GM12873 (cell line): ENCODE measurements at regions not wholly inside any gene's neighbourhood (a gene's known extent, or its start where the extent isn't known, plus 50 kb on each side); places are given as distances from the start of the nearest gene placed in this dataset.

ENCODE experiments used
- TF ChIP-seq, protein P1 (sequence below): IDR thresholded peaks from 2 replicates; pipeline ENCODE4 v1.5.1; 2012; ENCODE audit warnings: low read depth, mild to moderate bottlenecking, moderate library complexity, low read length, control low read depth; ENCODE audit not compliant: insufficient read depth; ENCODE audit errors: missing control alignments

DNA sequence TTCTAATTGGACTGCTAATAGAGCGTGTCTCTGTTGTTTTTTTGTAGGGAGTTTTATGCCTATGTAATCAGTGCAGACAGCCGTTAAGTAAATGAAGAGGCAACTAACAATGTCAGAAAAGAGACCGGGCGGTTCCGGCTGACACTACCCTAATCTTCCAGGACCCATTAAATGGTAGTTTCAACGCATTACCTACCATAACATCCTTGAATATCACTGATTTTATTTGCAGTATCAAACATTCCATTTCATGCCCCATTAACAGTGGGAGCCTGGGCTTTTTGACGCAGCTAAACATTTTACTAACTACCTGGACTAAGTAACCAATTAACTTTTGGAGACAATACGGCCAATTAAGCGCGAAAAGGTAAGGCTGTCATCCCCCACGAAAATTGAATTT is 832.9 kb upstream of the NR2F2 start:
- TF ChIP-seq, protein P1, sequence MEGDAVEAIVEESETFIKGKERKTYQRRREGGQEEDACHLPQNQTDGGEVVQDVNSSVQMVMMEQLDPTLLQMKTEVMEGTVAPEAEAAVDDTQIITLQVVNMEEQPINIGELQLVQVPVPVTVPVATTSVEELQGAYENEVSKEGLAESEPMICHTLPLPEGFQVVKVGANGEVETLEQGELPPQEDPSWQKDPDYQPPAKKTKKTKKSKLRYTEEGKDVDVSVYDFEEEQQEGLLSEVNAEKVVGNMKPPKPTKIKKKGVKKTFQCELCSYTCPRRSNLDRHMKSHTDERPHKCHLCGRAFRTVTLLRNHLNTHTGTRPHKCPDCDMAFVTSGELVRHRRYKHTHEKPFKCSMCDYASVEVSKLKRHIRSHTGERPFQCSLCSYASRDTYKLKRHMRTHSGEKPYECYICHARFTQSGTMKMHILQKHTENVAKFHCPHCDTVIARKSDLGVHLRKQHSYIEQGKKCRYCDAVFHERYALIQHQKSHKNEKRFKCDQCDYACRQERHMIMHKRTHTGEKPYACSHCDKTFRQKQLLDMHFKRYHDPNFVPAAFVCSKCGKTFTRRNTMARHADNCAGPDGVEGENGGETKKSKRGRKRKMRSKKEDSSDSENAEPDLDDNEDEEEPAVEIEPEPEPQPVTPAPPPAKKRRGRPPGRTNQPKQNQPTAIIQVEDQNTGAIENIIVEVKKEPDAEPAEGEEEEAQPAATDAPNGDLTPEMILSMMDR, result no peak

DNA sequence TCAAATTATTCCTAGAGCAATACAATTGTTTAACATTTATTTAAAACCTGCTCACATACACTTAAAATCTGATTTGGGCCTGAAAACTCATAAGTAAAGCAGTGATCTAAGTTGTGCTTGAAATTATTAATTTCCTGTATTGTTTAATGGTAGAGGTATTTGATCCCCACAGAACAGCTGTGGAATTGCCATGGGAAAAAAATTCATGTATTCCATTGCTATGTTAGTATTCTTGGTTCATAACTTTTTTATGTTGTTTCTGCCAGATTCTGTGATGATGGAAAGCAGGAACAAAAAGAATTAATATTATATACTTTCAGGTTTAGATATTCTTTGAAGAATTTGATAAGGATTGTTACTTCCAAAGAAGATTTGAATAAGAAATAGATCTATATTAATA is 831.5 kb upstream of the NR2F2 start:
- TF ChIP-seq, protein P1, result no peak

DNA sequence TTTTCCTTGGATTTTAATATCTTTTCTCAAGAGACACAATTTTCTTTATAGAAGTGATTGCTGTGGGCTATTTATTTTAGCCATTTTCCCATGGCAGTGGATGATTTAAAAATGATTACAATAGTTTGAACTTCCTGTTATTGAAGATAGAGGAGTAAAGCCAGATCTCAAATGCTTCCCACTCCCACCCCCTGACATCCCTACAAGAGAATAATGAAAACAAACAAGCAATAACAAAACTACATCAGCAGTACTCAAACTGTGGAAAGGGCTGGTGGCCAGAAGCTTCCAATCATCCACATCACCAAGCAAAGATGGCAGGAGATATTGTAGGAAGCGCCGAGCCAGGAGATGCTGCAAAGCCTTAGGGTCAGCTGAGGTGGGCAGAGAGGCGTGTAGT is 831.1 kb upstream of the NR2F2 start:
- TF ChIP-seq, protein P1, result no peak

DNA sequence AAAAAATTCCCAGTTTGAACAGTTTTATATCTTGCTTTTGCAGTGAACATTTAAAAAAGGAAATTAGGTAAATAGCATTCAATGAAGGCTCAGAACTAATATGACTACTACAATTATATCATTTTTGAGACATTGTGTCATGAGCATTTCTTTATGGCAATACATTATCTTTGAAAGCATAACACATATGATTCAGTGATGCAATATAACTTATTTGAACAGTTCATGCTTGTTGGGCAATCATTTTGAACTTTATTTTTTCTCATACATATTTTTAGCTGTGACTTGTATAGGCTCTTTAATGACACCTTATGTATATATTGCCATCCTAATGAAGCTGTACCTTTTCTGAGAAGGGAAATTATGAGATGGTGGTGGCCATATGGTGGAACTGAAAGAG is 828.6 kb upstream of the NR2F2 start:
- TF ChIP-seq, protein P1, result no peak

DNA sequence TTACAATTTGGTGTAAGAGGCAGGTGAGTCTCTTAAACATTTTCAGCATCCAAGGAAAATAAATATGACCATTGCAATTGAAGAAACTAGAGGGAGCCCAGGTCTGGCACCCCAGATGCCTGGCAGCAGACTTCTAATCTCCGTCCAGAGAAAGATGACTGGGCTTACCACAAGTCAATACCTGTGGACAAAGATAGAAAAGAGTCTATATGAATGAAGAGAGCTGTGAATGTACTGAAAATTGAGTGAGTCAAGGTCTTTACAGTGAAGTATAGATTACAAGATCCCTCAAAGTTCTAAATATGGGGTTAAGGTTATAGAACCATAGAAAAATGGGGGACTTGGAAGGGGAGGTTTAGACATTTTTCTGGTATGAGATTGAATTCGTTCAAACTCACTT is 827.4 kb upstream of the NR2F2 start:
- TF ChIP-seq, protein P1, result no peak

DNA sequence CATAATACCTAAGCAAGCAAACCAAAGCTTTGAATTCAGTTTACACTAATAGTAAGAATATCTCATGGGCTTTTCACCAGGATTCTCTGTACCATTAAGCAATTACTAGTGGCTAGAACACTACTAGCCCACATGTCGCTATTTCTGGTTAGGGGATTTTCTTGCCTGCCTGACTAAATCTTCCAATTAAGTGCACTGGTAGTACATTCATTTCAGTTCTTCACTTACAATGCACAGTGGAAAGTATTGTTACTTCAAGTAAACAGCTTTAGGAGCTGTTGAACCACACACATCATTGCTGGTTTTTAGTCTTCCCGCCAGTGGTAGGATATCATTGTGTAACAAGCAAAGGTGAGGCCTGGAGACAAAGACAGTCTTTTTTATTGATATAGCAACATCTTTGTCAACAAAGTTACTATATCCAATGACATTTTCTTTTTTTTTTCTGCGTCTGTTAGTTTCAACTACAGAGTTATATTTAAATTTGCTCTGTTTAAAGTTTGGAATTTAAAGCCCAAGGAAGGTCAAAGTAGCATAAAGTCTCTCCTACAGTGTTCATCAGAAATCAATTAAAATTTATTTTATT is 826.8 kb upstream of the NR2F2 start:
- TF ChIP-seq, protein P1, result no peak

DNA sequence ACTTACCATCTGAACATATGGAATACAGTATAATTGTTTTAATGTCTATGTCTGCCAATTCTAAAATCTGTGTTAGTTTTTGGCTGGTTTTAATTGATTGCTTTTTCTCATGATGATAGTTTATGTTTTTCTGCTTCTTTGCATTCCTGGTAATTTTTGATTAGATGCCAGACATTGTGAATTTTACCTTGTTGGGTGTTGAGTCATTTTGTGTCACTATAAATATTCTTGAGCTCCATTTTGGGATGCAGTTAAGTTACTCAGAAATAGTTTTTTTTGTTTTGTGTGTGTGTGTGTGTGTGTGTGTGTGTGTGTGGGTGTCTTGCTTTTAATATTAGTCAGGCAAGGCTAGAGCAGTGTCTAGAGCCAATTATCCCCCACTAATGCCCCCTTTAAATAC is 818.8 kb upstream of the NR2F2 start:
- TF ChIP-seq, protein P1, result no peak

DNA sequence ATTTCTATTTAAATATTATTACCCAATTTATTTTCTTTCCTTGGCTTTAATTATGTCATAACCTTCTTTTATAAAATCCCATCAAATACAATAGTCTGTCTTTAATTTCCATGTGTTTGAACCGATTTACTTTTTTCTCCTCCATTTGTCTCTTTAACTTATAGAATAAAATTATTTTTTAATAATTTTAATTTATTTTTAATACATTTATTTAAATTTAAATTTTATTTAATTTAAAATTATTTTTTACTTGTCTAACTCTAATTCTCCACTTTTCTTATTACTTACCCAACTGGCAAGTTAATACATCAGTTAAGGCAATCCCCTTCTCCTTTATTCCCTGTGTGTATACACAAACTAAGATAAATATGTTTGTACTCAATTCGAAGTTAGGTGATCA is 817.6 kb upstream of the NR2F2 start:
- TF ChIP-seq, protein P1, result no peak
